ENCODE measurements at regions not wholly inside any gene's neighbourhood (a gene's known extent, or its start where the extent isn't known, plus 50 kb on each side); places are given as distances from the start of the nearest gene placed in this dataset.

- Histone ChIP-seq H3K4me3 (ENCODE audit: insufficient read depth, low read length, poor library complexity, severe bottlenecking) (no peak overlapping the region), H3K9ac (ENCODE audit: low read length) (no peak overlapping the region), H3K9me2 (replicated peaks; ENCODE audit: insufficient read depth, low read length) (no peaks in the 10 kb centered on the region), H3K36me3 (ENCODE audit: low read length) (no peaks in the 10 kb centered on the region), H3K79me2 (ENCODE audit: insufficient read depth, low read length) (no peaks in the 10 kb centered on the region), H4K20me1 (ENCODE audit: low read depth, low read length) (no peaks in the 10 kb centered on the region), H2AFZ (ENCODE audit: low read depth, low read length, severe bottlenecking) (no peak overlapping the region), H3K27me3 (ENCODE audit: low read length) (no peaks in the 10 kb centered on the region), H3F3A (ENCODE audit: insufficient read depth) (no peaks in the 10 kb centered on the region), H3K4me2 (ENCODE audit: low read depth, low read length, poor library complexity, severe bottlenecking) (no peak overlapping the region), H3K27ac (ENCODE audit: low read depth, low read length) (no peak overlapping the region), H3K9me3 (ENCODE audit: insufficient read depth, low read length) (0 out of 2 replicates have a peak, but pooled peaks cover 2% of the 10 kb centered on the region)
- TF ChIP-seq CTCF (IDR thresholded peaks at IDR 0.05; ENCODE audit: insufficient read depth, low read length, poor library complexity, severe bottlenecking) (no peak), EZH2phosphoT487 (conservative IDR thresholded peaks at IDR 0.05; ENCODE audit: low read length) (no peak)
Measured at GRCh38 chr12:18935371-18935965, 194.1 kb upstream of the PLEKHA5 start.

- H3K4me3 ChIP-seq (ENCODE audit: insufficient read depth, low read length, poor library complexity, severe bottlenecking), result no peak overlapping the region
- H3K27me3 ChIP-seq (ENCODE audit: low read length), result no peaks in the 10 kb centered on the region
- H3F3A ChIP-seq (ENCODE audit: insufficient read depth), result no peaks in the 10 kb centered on the region
- H3K27ac ChIP-seq (ENCODE audit: low read depth, low read length), result no peak overlapping the region
- H3K36me3 ChIP-seq (ENCODE audit: low read length), result no peaks in the 10 kb centered on the region
- H2AFZ ChIP-seq (ENCODE audit: low read depth, low read length, severe bottlenecking), result no peak overlapping the region
- H3K4me2 ChIP-seq (ENCODE audit: low read depth, low read length, poor library complexity, severe bottlenecking), result no peak overlapping the region
- no peaks in the 10 kb centered on the region for H3K9me3 ChIP-seq (ENCODE audit: insufficient read depth, low read length)
- no peaks in the 10 kb centered on the region for H3K79me2 ChIP-seq (ENCODE audit: insufficient read depth, low read length)
- H4K20me1 ChIP-seq (ENCODE audit: low read depth, low read length), result no peaks in the 10 kb centered on the region
- TF ChIP-seq CTCF (IDR thresholded peaks at IDR 0.05; ENCODE audit: insufficient read depth, low read length, poor library complexity, severe bottlenecking), result no peak
- no peak overlapping the region for H3K9ac ChIP-seq (ENCODE audit: low read length)
- H3K9me2 ChIP-seq (replicated peaks; ENCODE audit: insufficient read depth, low read length), result no peaks in the 10 kb centered on the region
Measured at GRCh38 chr12:18939051-18939450, 190.5 kb upstream of the PLEKHA5 start.

- no peaks in the 10 kb centered on the region for H3K9me3 ChIP-seq (ENCODE audit: insufficient read depth, low read length)
- no peaks in the 10 kb centered on the region for H3K36me3 ChIP-seq (ENCODE audit: low read length)
- no peak overlapping the region for H3K9ac ChIP-seq (ENCODE audit: low read length)
- no peak overlapping the region for H2AFZ ChIP-seq (ENCODE audit: low read depth, low read length, severe bottlenecking)
- no peak for TF ChIP-seq EZH2phosphoT487 (conservative IDR thresholded peaks at IDR 0.05; ENCODE audit: low read length)
- no peak for TF ChIP-seq CTCF (IDR thresholded peaks at IDR 0.05; ENCODE audit: insufficient read depth, low read length, poor library complexity, severe bottlenecking)
- H3K4me2 ChIP-seq (ENCODE audit: low read depth, low read length, poor library complexity, severe bottlenecking), result no peak overlapping the region
- no peaks in the 10 kb centered on the region for H4K20me1 ChIP-seq (ENCODE audit: low read depth, low read length)
- H3F3A ChIP-seq (ENCODE audit: insufficient read depth), result no peaks in the 10 kb centered on the region
- no peaks in the 10 kb centered on the region for H3K79me2 ChIP-seq (ENCODE audit: insufficient read depth, low read length)
- no peaks in the 10 kb centered on the region for H3K27me3 ChIP-seq (ENCODE audit: low read length)
- no peak overlapping the region for H3K27ac ChIP-seq (ENCODE audit: low read depth, low read length)
- H3K9me2 ChIP-seq (replicated peaks; ENCODE audit: insufficient read depth, low read length), result no peaks in the 10 kb centered on the region
- H3K4me3 ChIP-seq (ENCODE audit: insufficient read depth, low read length, poor library complexity, severe bottlenecking), result no peak overlapping the region
Measured at GRCh38 chr12:18942669-18943068, 186.9 kb upstream of the PLEKHA5 start.

All from SU-DHL-6 (cell line).